ENCODE measurements at regions not wholly inside any gene's neighbourhood (a gene's known extent, or its start where the extent isn't known, plus 50 kb on each side); places are given as distances from the start of the nearest gene placed in this dataset.

DNA sequence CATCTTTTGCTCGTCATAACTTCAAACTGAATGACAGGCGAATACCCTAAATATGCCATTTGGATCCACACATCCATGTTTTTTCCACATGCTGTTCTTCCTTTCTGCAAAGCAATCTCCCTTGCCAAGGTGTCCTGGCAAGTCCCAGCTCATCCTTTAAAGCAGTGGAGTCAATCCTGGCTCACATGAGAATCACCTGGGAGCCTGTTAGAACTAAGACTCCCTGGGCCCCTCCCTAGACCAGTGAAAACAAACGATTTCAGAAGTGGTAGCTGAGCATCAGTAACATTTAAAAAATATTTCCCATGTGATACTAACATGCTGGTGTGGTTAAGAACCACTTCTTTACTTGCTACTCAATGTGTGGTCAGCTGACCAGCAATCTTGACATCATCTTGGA, 50.6 kb upstream of the PARD3B start:
- no peak for DNase-seq

DNA sequence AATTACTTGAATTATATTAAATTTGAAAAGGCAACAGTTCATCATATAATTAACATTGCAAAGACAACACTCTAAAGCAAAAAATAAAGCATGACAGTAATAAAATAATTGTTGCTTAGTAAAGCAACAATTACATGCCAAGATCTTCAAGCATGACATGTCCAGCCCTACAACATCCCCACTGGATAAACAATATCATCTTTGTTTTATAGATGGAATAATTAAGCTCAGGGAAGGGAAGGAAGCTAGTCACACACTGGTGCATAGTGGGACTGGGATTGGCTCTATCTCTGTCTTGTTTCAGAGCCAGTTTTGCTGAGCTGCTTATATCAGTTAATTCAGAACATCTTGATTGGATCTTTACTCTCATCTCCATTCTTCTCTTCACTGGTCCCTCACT, 49.9 kb upstream of the PARD3B start:
- DNase-seq = no peak
